ENCODE measurements at regions not wholly inside any gene's neighbourhood (a gene's known extent, or its start where the extent isn't known, plus 50 kb on each side); places are given as distances from the start of the nearest gene placed in this dataset.

GRCh38 chrX:38943120-38943519 is 141.9 kb downstream of the MID1IP1 start:
- no peaks in the 10 kb centered on the region for H3K4me1 ChIP-seq
- H3K27me3 ChIP-seq: no peaks in the 10 kb centered on the region
- DNase-seq: no peak
- H3K4me3 ChIP-seq: no peak overlapping the region
- H3K36me3 ChIP-seq: no peaks in the 10 kb centered on the region
- TF ChIP-seq CTCF (IDR thresholded peaks at IDR 0.05) (no peak), POLR2A (IDR thresholded peaks at IDR 0.05) (no peak)
- intact Hi-C loops (cut with DNase I; ENCODE audit: low total_unique reads): no loop called here
- H3K27ac ChIP-seq: no peak overlapping the region
- no peaks in the 10 kb centered on the region for H3K9me3 ChIP-seq

GRCh38 chrX:38948046-38948445 is 146.8 kb downstream of the MID1IP1 start:
- Histone ChIP-seq H3K9me3 (no peaks in the 10 kb centered on the region), H3K4me3 (no peak overlapping the region), H3K36me3 (no peaks in the 10 kb centered on the region), H3K4me1 (no peaks in the 10 kb centered on the region), H3K27me3 (no peaks in the 10 kb centered on the region), H3K27ac (no peak overlapping the region)
- intact Hi-C loops (cut with DNase I; ENCODE audit: low total_unique reads): no loop called here
- no peak for DNase-seq
- TF ChIP-seq CTCF (IDR thresholded peaks at IDR 0.05) (no peak), POLR2A (IDR thresholded peaks at IDR 0.05) (no peak)

- intact Hi-C loops (cut with DNase I; ENCODE audit: low total_unique reads): no loop called here
- H3K27me3 ChIP-seq: no peaks in the 10 kb centered on the region
- no peaks in the 10 kb centered on the region for H3K36me3 ChIP-seq
- no peak overlapping the region for H3K27ac ChIP-seq
- H3K4me1 ChIP-seq: no peaks in the 10 kb centered on the region
- H3K4me3 ChIP-seq: no peak overlapping the region
- no peak for TF ChIP-seq POLR2A (IDR thresholded peaks at IDR 0.05)
- TF ChIP-seq CTCF (IDR thresholded peaks at IDR 0.05): no peak
- no peak for DNase-seq
- no peaks in the 10 kb centered on the region for H3K9me3 ChIP-seq
These were observed 153.3 kb downstream of the MID1IP1 start for GRCh38 chrX:38954520-38954919.

DNA sequence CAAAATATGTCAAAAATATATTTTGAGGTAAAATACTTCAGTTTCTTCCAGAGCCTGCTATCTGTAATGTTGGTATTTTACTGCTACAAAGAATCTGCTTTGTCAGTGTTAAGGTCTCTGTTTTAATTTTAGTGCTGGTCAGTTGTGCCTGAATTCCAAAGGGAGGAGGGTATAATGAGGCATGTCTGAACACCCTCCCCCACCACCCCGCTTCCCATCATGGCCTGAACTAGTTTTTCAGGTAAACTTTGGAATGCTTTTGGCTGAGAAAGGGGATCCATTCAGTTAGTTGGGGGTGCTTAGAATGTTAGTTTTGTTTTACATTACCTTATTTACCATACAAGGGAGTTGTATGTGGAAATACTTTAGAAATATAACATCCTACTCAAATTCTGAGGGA is 158.5 kb downstream of the MID1IP1 start:
- no peaks in the 10 kb centered on the region for H3K4me1 ChIP-seq
- TF ChIP-seq CTCF (IDR thresholded peaks at IDR 0.05) (no peak), POLR2A (IDR thresholded peaks at IDR 0.05) (no peak)
- intact Hi-C loops (cut with DNase I; ENCODE audit: low total_unique reads): no loop called here
- H3K9me3 ChIP-seq: no peaks in the 10 kb centered on the region
- H3K27ac ChIP-seq: no peak overlapping the region
- no peak for DNase-seq
- H3K4me3 ChIP-seq: no peak overlapping the region
- no peaks in the 10 kb centered on the region for H3K36me3 ChIP-seq
- H3K27me3 ChIP-seq: peaks cover 0 to 5% of the 10 kb centered on the region in 2 donors

DNA sequence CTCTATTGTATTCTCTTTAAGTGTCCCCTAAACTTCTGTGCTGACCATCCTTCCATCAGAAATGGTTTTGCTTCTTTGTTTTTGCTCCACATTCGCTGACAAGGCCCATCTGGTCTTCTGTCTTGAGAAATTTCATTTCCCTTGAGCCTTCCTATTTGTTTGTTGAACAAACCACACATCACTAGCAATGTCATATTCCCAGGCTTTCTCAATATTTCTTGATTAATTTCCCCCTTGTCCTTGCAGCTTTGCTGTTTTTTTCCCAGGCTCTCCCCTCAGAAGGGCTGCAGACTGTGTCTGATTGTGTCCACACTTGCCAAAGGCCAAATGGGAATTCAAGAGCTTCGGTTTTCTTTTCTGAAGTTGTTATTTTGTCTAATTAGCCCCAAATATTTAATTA is 158.9 kb downstream of the MID1IP1 start:
- no peak for DNase-seq
- H3K27me3 ChIP-seq: peaks cover 0 to 5% of the 10 kb centered on the region in 2 donors
- H3K36me3 ChIP-seq: no peaks in the 10 kb centered on the region
- no peaks in the 10 kb centered on the region for H3K4me1 ChIP-seq
- TF ChIP-seq CTCF (IDR thresholded peaks at IDR 0.05): no peak
- TF ChIP-seq POLR2A (IDR thresholded peaks at IDR 0.05): no peak
- intact Hi-C loops (cut with DNase I; ENCODE audit: low total_unique reads): no loop called here
- no peak overlapping the region for H3K27ac ChIP-seq
- no peak overlapping the region for H3K4me3 ChIP-seq
- H3K9me3 ChIP-seq: no peaks in the 10 kb centered on the region

All from uterus (tissue), 3 donors.